Peyer's patch (tissue), 4 donors: ENCODE measurements at regions not wholly inside any gene's neighbourhood (a gene's known extent, or its start where the extent isn't known, plus 50 kb on each side); places are given as distances from the start of the nearest gene placed in this dataset.

Experiments
- DNase-seq, 3 donors: peaks; one replicate each; pipeline ENCODE4 v3.0.0-alpha.2; 2017 to 2019
- H3K27ac ChIP-seq, 4 donors: fragments of 200-600 bp; sonication (generic); one replicate each; pipeline ENCODE4 v1.5.1; 2016 to 2019
- H3K27me3 ChIP-seq, 2 donors: fragments of 200-600 bp; sonication (generic); one replicate each; pipeline ENCODE4 v1.5.1; 2019
- H3K36me3 ChIP-seq, 3 donors: fragments of 200-600 bp; sonication (generic); one replicate each; pipeline ENCODE4 v1.5.1; 2016 to 2019
- H3K4me1 ChIP-seq, 4 donors: fragments of 200-600 bp; sonication (generic); one replicate each; pipeline ENCODE4 v1.5.1; 2016 to 2019
- H3K4me3 ChIP-seq, 4 donors: fragments of 200-600 bp; sonication (generic); 1 replicate in 3 of 4; 2 replicates in 1 of 4; pipeline ENCODE4 v1.5.1; 2016 to 2019; ENCODE audit warnings: mild to moderate bottlenecking in 1 of 4
- H3K9me3 ChIP-seq, 4 donors: fragments of 200-600 bp; sonication (generic); one replicate each; pipeline ENCODE4 v1.5.1; 2016 to 2019; ENCODE audit warnings: mild to moderate bottlenecking in 1 of 4
- CTCF ChIP-seq, 6 experiments: fragments of 450-650 bp in 4 of 6; fragments of 200-600 bp in 2 of 6; sonication (generic) in 1 of 6; IDR thresholded peaks; one replicate each; pipeline ENCODE4 v1.5.1; 2017 to 2019; ENCODE audit warnings: antibody characterized with exemption in 6 of 6, mild to moderate bottlenecking in 3 of 6, moderate library complexity in 1 of 6
- POLR2A ChIP-seq, 2 donors: fragments of 450-650 bp; IDR thresholded peaks; one replicate each; pipeline ENCODE4 v1.5.1; 2017; ENCODE audit warnings: antibody characterized with exemption in 2 of 2, mild to moderate bottlenecking in 2 of 2, moderate library complexity in 2 of 2

GRCh38 chr2:198268519-198268918 is 464.1 kb downstream of the PLCL1 start:
- no peaks in the 10 kb centered on the region for H3K4me1 ChIP-seq
- TF ChIP-seq CTCF (IDR thresholded peaks at IDR 0.05) (no peak), POLR2A (IDR thresholded peaks at IDR 0.05) (no peak)
- H3K36me3 ChIP-seq = no peaks in the 10 kb centered on the region
- H3K9me3 ChIP-seq = no peaks in the 10 kb centered on the region
- H3K4me3 ChIP-seq = no peak overlapping the region
- no peak for DNase-seq
- H3K27me3 ChIP-seq = no peaks in the 10 kb centered on the region
- no peak overlapping the region for H3K27ac ChIP-seq

- H3K27me3 ChIP-seq = no peaks in the 10 kb centered on the region
- H3K27ac ChIP-seq = no peak overlapping the region
- H3K36me3 ChIP-seq = no peaks in the 10 kb centered on the region
- DNase-seq = no peak
- H3K9me3 ChIP-seq = no peaks in the 10 kb centered on the region
- no peak overlapping the region for H3K4me3 ChIP-seq
- no peak for TF ChIP-seq CTCF (IDR thresholded peaks at IDR 0.05)
- TF ChIP-seq POLR2A (IDR thresholded peaks at IDR 0.05) = no peak
- no peaks in the 10 kb centered on the region for H3K4me1 ChIP-seq
Observed at GRCh38 chr2:198259496-198259895, 455.1 kb downstream of the PLCL1 start.

GRCh38 chr2:198254536-198255090 is 450.2 kb downstream of the PLCL1 start:
- no peak for DNase-seq
- H3K27ac ChIP-seq = no peak overlapping the region
- no peak for TF ChIP-seq POLR2A (IDR thresholded peaks at IDR 0.05)
- no peak for TF ChIP-seq CTCF (IDR thresholded peaks at IDR 0.05)

GRCh38 chr2:198253995-198254394 is 449.6 kb downstream of the PLCL1 start:
- Histone ChIP-seq H3K27me3 (no peaks in the 10 kb centered on the region), H3K9me3 (no peaks in the 10 kb centered on the region), H3K36me3 (no peaks in the 10 kb centered on the region), H3K27ac (no peak overlapping the region), H3K4me3 (no peak overlapping the region), H3K4me1 (no peaks in the 10 kb centered on the region)
- DNase-seq = no peak
- TF ChIP-seq POLR2A (IDR thresholded peaks at IDR 0.05) = no peak
- TF ChIP-seq CTCF (IDR thresholded peaks at IDR 0.05) = no peak

More at GRCh38 chr2:198254536-198255090, 450.2 kb downstream of the PLCL1 start:
- H3K36me3 ChIP-seq = no peaks in the 10 kb centered on the region
- H3K27me3 ChIP-seq = no peaks in the 10 kb centered on the region
- H3K4me1 ChIP-seq = no peaks in the 10 kb centered on the region
- H3K4me3 ChIP-seq = no peak overlapping the region
- no peaks in the 10 kb centered on the region for H3K9me3 ChIP-seq

GRCh38 chr2:198252472-198252871 is 448.1 kb downstream of the PLCL1 start:
- no peak for DNase-seq
- TF ChIP-seq CTCF (IDR thresholded peaks at IDR 0.05) = no peak
- TF ChIP-seq POLR2A (IDR thresholded peaks at IDR 0.05) = no peak
- H3K27ac ChIP-seq = no peak overlapping the region
- no peak overlapping the region for H3K4me3 ChIP-seq
- H3K27me3 ChIP-seq = no peaks in the 10 kb centered on the region
- no peaks in the 10 kb centered on the region for H3K9me3 ChIP-seq
- no peaks in the 10 kb centered on the region for H3K4me1 ChIP-seq
- H3K36me3 ChIP-seq = no peaks in the 10 kb centered on the region

GRCh38 chr2:198242093-198242492 is 437.7 kb downstream of the PLCL1 start:
- H3K9me3 ChIP-seq = no peaks in the 10 kb centered on the region
- H3K27ac ChIP-seq = no peak overlapping the region
- no peaks in the 10 kb centered on the region for H3K4me1 ChIP-seq
- H3K36me3 ChIP-seq = no peaks in the 10 kb centered on the region
- TF ChIP-seq CTCF (IDR thresholded peaks at IDR 0.05) (no peak), POLR2A (IDR thresholded peaks at IDR 0.05) (no peak)
- no peaks in the 10 kb centered on the region for H3K27me3 ChIP-seq
- no peak for DNase-seq
- no peak overlapping the region for H3K4me3 ChIP-seq
